ENCODE measurements at regions not wholly inside any gene's neighbourhood (a gene's known extent, or its start where the extent isn't known, plus 50 kb on each side); places are given as distances from the start of the nearest gene placed in this dataset.

GRCh38 chr4:138908134-138908533 lies 107.4 kb upstream of the NOCT start:
- no peak for DNase-seq (ENCODE audit: low read depth, low spot score)

GRCh38 chr4:138907174-138907573 lies 108.4 kb upstream of the NOCT start:
- no peaks in the 10 kb centered on the region for H3K36me3 ChIP-seq (ENCODE audit: insufficient read depth, low read length)
- H3K9me3 ChIP-seq (ENCODE audit: low read depth, low read length): no peaks in the 10 kb centered on the region
- no peak overlapping the region for H3K4me3 ChIP-seq
- no peak for DNase-seq (ENCODE audit: low read depth, low spot score)
- H3K27ac ChIP-seq: no peak overlapping the region
- TF ChIP-seq FOXP2 (optimal IDR thresholded peaks at IDR 0.05; ENCODE audit: control extremely low read depth, extremely low read length, insufficient read depth) (no peak), POLR2AphosphoS5 (IDR thresholded peaks at IDR 0.05; ENCODE audit: borderline replicate concordance, low read depth, low read length) (no peak), EZH2 (IDR thresholded peaks at IDR 0.05) (no peak)
- no peak overlapping the region for H3K9ac ChIP-seq (ENCODE audit: insufficient read length)

More at GRCh38 chr4:138908134-138908533, 107.4 kb upstream of the NOCT start:
- no peak overlapping the region for H3K9ac ChIP-seq (ENCODE audit: insufficient read length)
- H3K9me3 ChIP-seq (ENCODE audit: low read depth, low read length): no peaks in the 10 kb centered on the region
- no peaks in the 10 kb centered on the region for H3K36me3 ChIP-seq (ENCODE audit: insufficient read depth, low read length)
- no peak overlapping the region for H3K4me3 ChIP-seq
- no peak overlapping the region for H3K27ac ChIP-seq
- no peak for TF ChIP-seq POLR2AphosphoS5 (IDR thresholded peaks at IDR 0.05; ENCODE audit: borderline replicate concordance, low read depth, low read length)
- no peak for TF ChIP-seq FOXP2 (optimal IDR thresholded peaks at IDR 0.05; ENCODE audit: control extremely low read depth, extremely low read length, insufficient read depth)

- Histone ChIP-seq H3K36me3 (ENCODE audit: insufficient read depth, low read length) (no peaks in the 10 kb centered on the region), H3K4me3 (no peak overlapping the region), H3K27ac (no peak overlapping the region), H3K9ac (ENCODE audit: insufficient read length) (no peak overlapping the region), H3K9me3 (ENCODE audit: low read depth, low read length) (no peaks in the 10 kb centered on the region)
- TF ChIP-seq EZH2 (IDR thresholded peaks at IDR 0.05): no peak
- no peak for TF ChIP-seq FOXP2 (optimal IDR thresholded peaks at IDR 0.05; ENCODE audit: control extremely low read depth, extremely low read length, insufficient read depth)
- TF ChIP-seq POLR2AphosphoS5 (IDR thresholded peaks at IDR 0.05; ENCODE audit: borderline replicate concordance, low read depth, low read length): no peak
- no peak for DNase-seq (ENCODE audit: low read depth, low spot score)
Observed at GRCh38 chr4:138904793-138905192, 110.8 kb upstream of the NOCT start.

- Histone ChIP-seq H3K4me3 (no peak overlapping the region), H3K9ac (ENCODE audit: insufficient read length) (no peak overlapping the region), H3K9me3 (ENCODE audit: low read depth, low read length) (no peaks in the 10 kb centered on the region), H3K36me3 (ENCODE audit: insufficient read depth, low read length) (no peaks in the 10 kb centered on the region), H3K27ac (no peak overlapping the region)
- DNase-seq (ENCODE audit: low read depth, low spot score): no peak
- TF ChIP-seq FOXP2 (optimal IDR thresholded peaks at IDR 0.05; ENCODE audit: control extremely low read depth, extremely low read length, insufficient read depth): no peak
- TF ChIP-seq POLR2AphosphoS5 (IDR thresholded peaks at IDR 0.05; ENCODE audit: borderline replicate concordance, low read depth, low read length): no peak
- no peak for TF ChIP-seq EZH2 (IDR thresholded peaks at IDR 0.05)
Observed at GRCh38 chr4:138903185-138903584, 112.4 kb upstream of the NOCT start.

GRCh38 chr4:138902705-138903104 lies 112.9 kb upstream of the NOCT start:
- H3K4me3 ChIP-seq: no peak overlapping the region
- no peak overlapping the region for H3K9ac ChIP-seq (ENCODE audit: insufficient read length)
- H3K27ac ChIP-seq: no peak overlapping the region
- no peak for DNase-seq (ENCODE audit: low read depth, low spot score)
- TF ChIP-seq FOXP2 (optimal IDR thresholded peaks at IDR 0.05; ENCODE audit: control extremely low read depth, extremely low read length, insufficient read depth) (no peak), EZH2 (IDR thresholded peaks at IDR 0.05) (no peak), POLR2AphosphoS5 (IDR thresholded peaks at IDR 0.05; ENCODE audit: borderline replicate concordance, low read depth, low read length) (no peak)
- no peaks in the 10 kb centered on the region for H3K36me3 ChIP-seq (ENCODE audit: insufficient read depth, low read length)
- H3K9me3 ChIP-seq (ENCODE audit: low read depth, low read length): no peaks in the 10 kb centered on the region

- Histone ChIP-seq H3K4me3 (no peak overlapping the region), H3K9me3 (ENCODE audit: low read depth, low read length) (no peaks in the 10 kb centered on the region), H3K9ac (ENCODE audit: insufficient read length) (no peak overlapping the region), H3K27ac (no peak overlapping the region), H3K36me3 (ENCODE audit: insufficient read depth, low read length) (no peaks in the 10 kb centered on the region)
- no peak for DNase-seq (ENCODE audit: low read depth, low spot score)
- TF ChIP-seq POLR2AphosphoS5 (IDR thresholded peaks at IDR 0.05; ENCODE audit: borderline replicate concordance, low read depth, low read length) (no peak), EZH2 (IDR thresholded peaks at IDR 0.05) (no peak), FOXP2 (optimal IDR thresholded peaks at IDR 0.05; ENCODE audit: control extremely low read depth, extremely low read length, insufficient read depth) (no peak)
Observed at GRCh38 chr4:138901177-138901576, 114.4 kb upstream of the NOCT start.

- DNase-seq (ENCODE audit: low read depth, low spot score): no peak
- Histone ChIP-seq H3K27ac (no peak overlapping the region), H3K4me3 (no peak overlapping the region), H3K36me3 (ENCODE audit: insufficient read depth, low read length) (no peaks in the 10 kb centered on the region), H3K9ac (ENCODE audit: insufficient read length) (no peak overlapping the region), H3K9me3 (ENCODE audit: low read depth, low read length) (no peaks in the 10 kb centered on the region)
- TF ChIP-seq EZH2 (IDR thresholded peaks at IDR 0.05) (no peak), POLR2AphosphoS5 (IDR thresholded peaks at IDR 0.05; ENCODE audit: borderline replicate concordance, low read depth, low read length) (no peak), FOXP2 (optimal IDR thresholded peaks at IDR 0.05; ENCODE audit: control extremely low read depth, extremely low read length, insufficient read depth) (no peak)
Observed at GRCh38 chr4:138899999-138900398, 115.6 kb upstream of the NOCT start.

- Histone ChIP-seq H3K9me3 (ENCODE audit: low read depth, low read length) (no peaks in the 10 kb centered on the region), H3K27ac (no peak overlapping the region), H3K9ac (ENCODE audit: insufficient read length) (no peak overlapping the region), H3K4me3 (no peak overlapping the region), H3K36me3 (ENCODE audit: insufficient read depth, low read length) (no peaks in the 10 kb centered on the region)
- no peak for DNase-seq (ENCODE audit: low read depth, low spot score)
- TF ChIP-seq EZH2 (IDR thresholded peaks at IDR 0.05) (no peak), FOXP2 (optimal IDR thresholded peaks at IDR 0.05; ENCODE audit: control extremely low read depth, extremely low read length, insufficient read depth) (no peak), POLR2AphosphoS5 (IDR thresholded peaks at IDR 0.05; ENCODE audit: borderline replicate concordance, low read depth, low read length) (no peak)
Observed at GRCh38 chr4:138898282-138898681, 117.3 kb upstream of the NOCT start.

- no peak for DNase-seq (ENCODE audit: low read depth, low spot score)
- Histone ChIP-seq H3K9ac (ENCODE audit: insufficient read length) (no peak overlapping the region), H3K27ac (no peak overlapping the region), H3K9me3 (ENCODE audit: low read depth, low read length) (no peaks in the 10 kb centered on the region), H3K36me3 (ENCODE audit: insufficient read depth, low read length) (no peaks in the 10 kb centered on the region), H3K4me3 (no peak overlapping the region)
- TF ChIP-seq FOXP2 (optimal IDR thresholded peaks at IDR 0.05; ENCODE audit: control extremely low read depth, extremely low read length, insufficient read depth) (no peak), EZH2 (IDR thresholded peaks at IDR 0.05) (no peak), POLR2AphosphoS5 (IDR thresholded peaks at IDR 0.05; ENCODE audit: borderline replicate concordance, low read depth, low read length) (no peak)
Observed at GRCh38 chr4:138897811-138898226, 117.8 kb upstream of the NOCT start.
